Upper lobe of left lung (tissue), 4 donors: ENCODE measurements at regions not wholly inside any gene's neighbourhood (a gene's known extent, or its start where the extent isn't known, plus 50 kb on each side); places are given as distances from the start of the nearest gene placed in this dataset.

ENCODE experiments used
- POLR2A ChIP-seq, 4 donors: fragments of 450-650 bp; IDR thresholded peaks; one replicate each; pipeline ENCODE4 v1.5.1; 2016 to 2017; ENCODE audit warnings: antibody characterized with exemption in 4 of 4, mild to moderate bottlenecking in 2 of 4
- POLR2AphosphoS5 ChIP-seq, 2 donors: sonication (generic); formaldehyde crosslinking; IDR thresholded peaks; one replicate each; pipeline ENCODE4 v1.5.1; 2017; ENCODE audit warnings: antibody characterized with exemption in 2 of 2
- TF ChIP-seq, protein P1 (sequence below), 6 experiments: fragments of 450-650 bp in 4 of 6; fragments of 200-600 bp in 2 of 6; sonication (generic) in 2 of 6; IDR thresholded peaks; one replicate each; pipeline ENCODE4 v1.5.1; 2016 to 2019; ENCODE audit warnings: antibody characterized with exemption in 6 of 6

DNA sequence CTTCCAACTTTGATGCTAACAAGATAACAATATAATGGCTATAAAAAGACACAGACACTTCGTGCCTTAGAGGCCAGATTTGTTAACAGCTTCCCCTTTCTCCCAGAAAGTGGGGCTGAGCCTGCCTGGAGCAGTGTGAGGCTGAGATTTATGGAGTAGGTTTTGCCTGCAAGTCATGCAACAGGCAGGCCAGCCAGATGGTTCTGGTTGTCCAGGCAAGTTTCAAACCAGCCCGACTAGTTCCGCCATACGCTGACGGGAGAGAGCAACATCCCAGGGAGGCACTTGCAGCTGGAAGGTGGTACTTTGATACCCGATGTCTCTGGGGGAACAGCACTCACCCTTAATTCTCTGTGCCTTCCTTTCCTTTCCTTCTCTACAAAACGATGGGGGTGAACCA is 81.3 kb upstream of the NAA20 start:
- TF ChIP-seq, protein P1, sequence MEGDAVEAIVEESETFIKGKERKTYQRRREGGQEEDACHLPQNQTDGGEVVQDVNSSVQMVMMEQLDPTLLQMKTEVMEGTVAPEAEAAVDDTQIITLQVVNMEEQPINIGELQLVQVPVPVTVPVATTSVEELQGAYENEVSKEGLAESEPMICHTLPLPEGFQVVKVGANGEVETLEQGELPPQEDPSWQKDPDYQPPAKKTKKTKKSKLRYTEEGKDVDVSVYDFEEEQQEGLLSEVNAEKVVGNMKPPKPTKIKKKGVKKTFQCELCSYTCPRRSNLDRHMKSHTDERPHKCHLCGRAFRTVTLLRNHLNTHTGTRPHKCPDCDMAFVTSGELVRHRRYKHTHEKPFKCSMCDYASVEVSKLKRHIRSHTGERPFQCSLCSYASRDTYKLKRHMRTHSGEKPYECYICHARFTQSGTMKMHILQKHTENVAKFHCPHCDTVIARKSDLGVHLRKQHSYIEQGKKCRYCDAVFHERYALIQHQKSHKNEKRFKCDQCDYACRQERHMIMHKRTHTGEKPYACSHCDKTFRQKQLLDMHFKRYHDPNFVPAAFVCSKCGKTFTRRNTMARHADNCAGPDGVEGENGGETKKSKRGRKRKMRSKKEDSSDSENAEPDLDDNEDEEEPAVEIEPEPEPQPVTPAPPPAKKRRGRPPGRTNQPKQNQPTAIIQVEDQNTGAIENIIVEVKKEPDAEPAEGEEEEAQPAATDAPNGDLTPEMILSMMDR (IDR thresholded peaks at IDR 0.05): no peak
- TF ChIP-seq POLR2AphosphoS5 (IDR thresholded peaks at IDR 0.05) (no peak), POLR2A (IDR thresholded peaks at IDR 0.05) (no peak)
